GM12875 (cell line): ENCODE measurements at regions not wholly inside any gene's neighbourhood (a gene's known extent, or its start where the extent isn't known, plus 50 kb on each side); places are given as distances from the start of the nearest gene placed in this dataset.
"Not testable (repeated sequence)": the region's sequence is repeated elsewhere in the genome, so short reads cannot be mapped to it uniquely, and the experiment has no call there.

Experiments
- H3K4me3 ChIP-seq: one replicate; pipeline ENCODE4 v1.5.1; 2011; ENCODE audit warnings: low read depth, low read length, control low read depth
- TF ChIP-seq, protein P1 (sequence below): IDR thresholded peaks from 2 replicates; pipeline ENCODE4 v1.5.1; 2011; ENCODE audit warnings: low read depth, mild to moderate bottlenecking, control low read depth, inconsistent platforms, low read length, moderate library complexity, borderline replicate concordance; ENCODE audit not compliant: insufficient read depth

DNA sequence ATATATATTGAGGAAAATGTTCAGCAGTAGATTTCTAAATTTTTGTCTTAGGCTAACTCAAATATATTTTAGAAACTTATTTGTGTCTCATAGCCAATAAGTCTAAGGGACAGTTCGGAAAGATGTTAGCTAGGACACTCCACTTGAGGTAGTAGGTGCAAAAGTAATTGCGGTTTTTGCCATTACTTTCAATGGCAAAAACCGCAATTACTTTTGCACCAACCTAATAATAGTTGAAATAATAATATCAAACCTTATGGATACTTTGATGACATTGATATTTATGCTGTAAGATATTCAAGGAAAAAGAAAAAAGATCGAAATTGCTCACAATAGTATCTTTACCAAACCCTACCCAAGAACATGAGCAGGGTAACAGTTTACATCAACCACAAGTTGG is 555.5 kb upstream of the ST8SIA4 start:
- TF ChIP-seq, protein P1, sequence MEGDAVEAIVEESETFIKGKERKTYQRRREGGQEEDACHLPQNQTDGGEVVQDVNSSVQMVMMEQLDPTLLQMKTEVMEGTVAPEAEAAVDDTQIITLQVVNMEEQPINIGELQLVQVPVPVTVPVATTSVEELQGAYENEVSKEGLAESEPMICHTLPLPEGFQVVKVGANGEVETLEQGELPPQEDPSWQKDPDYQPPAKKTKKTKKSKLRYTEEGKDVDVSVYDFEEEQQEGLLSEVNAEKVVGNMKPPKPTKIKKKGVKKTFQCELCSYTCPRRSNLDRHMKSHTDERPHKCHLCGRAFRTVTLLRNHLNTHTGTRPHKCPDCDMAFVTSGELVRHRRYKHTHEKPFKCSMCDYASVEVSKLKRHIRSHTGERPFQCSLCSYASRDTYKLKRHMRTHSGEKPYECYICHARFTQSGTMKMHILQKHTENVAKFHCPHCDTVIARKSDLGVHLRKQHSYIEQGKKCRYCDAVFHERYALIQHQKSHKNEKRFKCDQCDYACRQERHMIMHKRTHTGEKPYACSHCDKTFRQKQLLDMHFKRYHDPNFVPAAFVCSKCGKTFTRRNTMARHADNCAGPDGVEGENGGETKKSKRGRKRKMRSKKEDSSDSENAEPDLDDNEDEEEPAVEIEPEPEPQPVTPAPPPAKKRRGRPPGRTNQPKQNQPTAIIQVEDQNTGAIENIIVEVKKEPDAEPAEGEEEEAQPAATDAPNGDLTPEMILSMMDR = no peak
- H3K4me3 ChIP-seq = no peak overlapping the region

DNA sequence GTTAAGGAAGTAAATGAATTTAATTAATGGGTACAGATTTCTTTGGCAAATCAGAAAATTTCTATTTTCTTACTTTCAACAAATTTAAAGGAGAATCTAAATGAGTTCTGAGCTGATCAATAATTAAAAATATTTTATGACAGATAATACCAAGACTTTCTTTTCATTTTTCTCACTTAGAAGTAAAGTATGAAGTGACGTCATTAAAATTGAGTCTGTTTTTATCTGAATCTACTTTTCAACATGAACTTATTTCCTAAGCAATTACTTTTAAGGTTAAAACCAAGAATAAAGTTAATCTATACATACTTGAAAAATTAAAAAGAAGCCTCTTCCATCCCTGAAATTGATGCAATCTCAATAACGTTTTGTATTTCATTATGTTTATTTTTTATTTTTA is 552.8 kb upstream of the ST8SIA4 start:
- no peak overlapping the region for H3K4me3 ChIP-seq
- TF ChIP-seq, protein P1 = no peak

DNA sequence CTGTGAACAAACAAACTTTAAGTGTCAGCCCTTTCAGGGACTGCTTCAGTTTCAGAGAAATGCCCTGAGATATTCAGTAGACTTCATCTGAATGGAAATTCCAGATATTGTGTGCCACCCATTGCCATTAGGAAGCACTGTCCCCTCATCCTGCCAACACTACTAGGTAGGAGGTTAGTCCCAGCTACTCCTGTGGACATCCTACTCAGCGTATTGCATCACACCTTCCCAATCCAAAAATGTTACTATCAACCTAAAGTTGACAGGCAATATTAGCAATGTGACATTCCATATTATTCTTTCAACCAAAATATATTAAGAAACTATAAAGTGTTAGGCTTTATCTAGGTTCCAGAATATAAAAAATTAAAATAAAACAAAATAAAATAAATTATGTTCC is 552.0 kb upstream of the ST8SIA4 start:
- TF ChIP-seq, protein P1 = no peak
- no peak overlapping the region for H3K4me3 ChIP-seq

DNA sequence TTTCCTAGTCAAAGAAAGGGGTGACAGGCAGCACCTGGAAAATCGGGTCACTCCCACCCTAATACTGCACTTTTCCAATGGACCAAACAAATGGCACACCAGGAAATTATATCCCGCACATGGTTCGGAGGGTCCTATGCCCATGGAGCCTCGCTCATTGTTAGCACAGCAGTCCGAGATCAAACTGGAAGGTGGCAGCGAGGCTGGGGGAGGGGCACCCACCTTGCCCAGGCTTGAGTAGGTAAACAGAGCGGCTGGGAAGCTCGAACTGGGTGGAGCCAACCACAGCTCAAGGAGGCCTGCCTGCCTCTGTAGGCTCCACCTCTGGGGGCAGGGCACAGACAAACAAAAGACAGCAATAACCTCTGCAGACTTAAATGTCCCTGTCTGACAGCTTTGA is 539.2 kb upstream of the ST8SIA4 start:
- H3K4me3 ChIP-seq = not testable (repeated sequence)

DNA sequence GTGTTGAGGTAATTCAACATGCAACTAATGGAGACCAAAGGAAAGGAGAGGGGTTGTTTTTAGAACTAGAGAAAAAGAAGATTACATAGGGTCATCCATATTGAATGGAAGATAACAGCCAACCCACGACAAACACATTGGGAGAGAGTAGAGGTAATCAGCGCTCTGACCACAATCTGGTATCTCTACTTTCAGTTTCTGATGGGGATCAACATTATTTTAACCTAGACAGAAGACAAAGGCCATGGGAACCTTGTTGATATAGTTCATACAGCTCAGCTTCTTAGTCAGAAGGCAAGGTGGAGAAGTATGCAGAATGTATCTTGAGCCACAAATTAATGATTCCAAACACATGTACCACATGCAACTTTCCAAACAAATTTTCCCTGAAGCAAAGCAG is 537.1 kb upstream of the ST8SIA4 start:
- H3K4me3 ChIP-seq = no peak overlapping the region
- TF ChIP-seq, protein P1 = no peak

DNA sequence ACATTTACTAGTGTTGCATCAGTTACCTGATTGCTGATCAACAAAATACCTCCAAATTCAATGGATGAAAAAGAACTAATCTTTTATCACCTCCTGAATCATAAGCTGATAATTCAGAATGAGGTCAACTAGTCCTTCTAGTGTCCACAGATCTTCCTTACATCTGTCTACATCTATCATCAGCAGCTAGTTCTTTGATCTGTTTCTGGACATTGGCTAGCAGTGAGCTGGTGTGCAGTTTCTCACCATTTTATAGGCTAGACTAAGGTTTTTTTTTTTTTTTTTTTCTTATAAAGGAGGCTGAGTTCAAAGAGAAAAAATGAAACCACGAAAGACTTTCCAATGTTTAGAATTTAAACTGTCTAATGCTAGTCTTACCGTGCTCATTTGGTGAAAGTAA is 534.3 kb upstream of the ST8SIA4 start:
- TF ChIP-seq, protein P1 = no peak
- H3K4me3 ChIP-seq = no peak overlapping the region

DNA sequence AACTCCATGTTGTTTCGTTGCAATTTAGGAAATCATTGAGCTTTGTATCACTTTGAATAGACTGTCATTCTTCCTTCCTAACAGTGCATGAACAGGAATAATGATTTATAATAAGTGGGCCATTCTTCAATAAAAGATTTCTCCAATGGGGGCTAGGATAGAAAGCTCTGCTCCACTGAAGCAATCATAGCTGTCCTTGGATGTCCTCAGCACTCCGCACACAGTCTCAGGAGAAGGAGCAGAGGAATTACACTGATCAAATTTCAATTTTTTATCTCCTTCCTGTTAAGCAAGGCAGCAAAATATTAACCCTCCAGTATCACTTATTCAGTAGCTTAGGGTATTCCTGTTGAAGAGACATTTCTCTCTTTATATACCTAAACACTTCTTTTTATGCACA is 532.7 kb upstream of the ST8SIA4 start:
- TF ChIP-seq, protein P1 = no peak
- no peak overlapping the region for H3K4me3 ChIP-seq

DNA sequence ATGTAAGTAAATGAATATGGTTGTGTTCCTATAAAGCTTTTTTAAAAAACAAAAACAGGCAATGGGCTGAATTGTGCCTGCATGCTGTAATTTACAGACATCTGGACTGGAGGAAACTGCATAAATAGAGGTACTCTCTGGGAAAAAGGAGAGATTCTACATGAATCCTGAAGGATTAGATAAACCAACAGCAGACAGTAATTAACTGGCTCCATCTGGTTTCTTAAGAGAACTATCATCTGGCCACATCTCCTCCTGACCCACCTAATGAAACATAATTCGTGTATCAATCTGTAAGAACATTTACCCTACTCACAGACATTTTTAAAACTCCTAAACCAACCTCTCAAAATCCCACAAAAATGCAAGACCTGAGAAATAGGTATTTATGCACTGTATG is 528.1 kb upstream of the ST8SIA4 start:
- no peak overlapping the region for H3K4me3 ChIP-seq
- TF ChIP-seq, protein P1 = no peak
